ENCODE measurements at regions not wholly inside any gene's neighbourhood (a gene's known extent, or its start where the extent isn't known, plus 50 kb on each side); places are given as distances from the start of the nearest gene placed in this dataset.
"Not testable (repeated sequence)": the region's sequence is repeated elsewhere in the genome, so short reads cannot be mapped to it uniquely, and the experiment has no call there.

GRCh38 chr13:74732736-74733385, 598.7 kb upstream of the KLF12 start:
- H3K27ac ChIP-seq, result no peak overlapping the region
- no peak for TF ChIP-seq CTCF (conservative IDR thresholded peaks at IDR 0.05)

GRCh38 chr13:74731731-74732130, 597.5 kb upstream of the KLF12 start:
- no peak overlapping the region for H3K27ac ChIP-seq
- TF ChIP-seq CTCF (conservative IDR thresholded peaks at IDR 0.05), result no peak

- TF ChIP-seq CTCF (conservative IDR thresholded peaks at IDR 0.05), result no peak
- no peak overlapping the region for H3K27ac ChIP-seq
These were observed 596.5 kb upstream of the KLF12 start for GRCh38 chr13:74730556-74731331.

- TF ChIP-seq CTCF (conservative IDR thresholded peaks at IDR 0.05), result no peak
- H3K27ac ChIP-seq, result no peak overlapping the region
These were observed 592.0 kb upstream of the KLF12 start for GRCh38 chr13:74726206-74726605.

GRCh38 chr13:74718232-74718842, 584.1 kb upstream of the KLF12 start:
- H3K27ac ChIP-seq, result not testable (repeated sequence)

GRCh38 chr13:74715718-74716117, 581.5 kb upstream of the KLF12 start:
- no peak for TF ChIP-seq CTCF (conservative IDR thresholded peaks at IDR 0.05)
- no peak overlapping the region for H3K27ac ChIP-seq

GRCh38 chr13:74710006-74710405, 575.8 kb upstream of the KLF12 start:
- no peak overlapping the region for H3K27ac ChIP-seq
- no peak for TF ChIP-seq CTCF (conservative IDR thresholded peaks at IDR 0.05)

- TF ChIP-seq CTCF (conservative IDR thresholded peaks at IDR 0.05), result no peak
- no peak overlapping the region for H3K27ac ChIP-seq
These were observed 575.0 kb upstream of the KLF12 start for GRCh38 chr13:74709226-74709625.
